Activated CD4-positive, alpha-beta T cell treated with anti-CD3 and anti-CD28 coated beads, Interleukin-10, Interleukin-2, amounts not matched to agents 100 ng/mL and 50 ng/mL, durations not matched to agents 16 hours and 8 hours (primary cell): ENCODE measurements at regions not wholly inside any gene's neighbourhood (a gene's known extent, or its start where the extent isn't known, plus 50 kb on each side); places are given as distances from the start of the nearest gene placed in this dataset.
A peak's percentile ranks its signal among the peaks of the same experiment; 100 is the strongest.
"Not testable (repeated sequence)": the region's sequence is repeated elsewhere in the genome, so short reads cannot be mapped to it uniquely, and the experiment has no call there.

Experiments used
- DNase-seq: peaks from one replicate; pipeline ENCODE4 v3.0.0-alpha.2; 2020

- DNase-seq: no peak
These were observed 214.5 kb upstream of the UBASH3B start for GRCh38 chr11:122440811-122441665.

DNA sequence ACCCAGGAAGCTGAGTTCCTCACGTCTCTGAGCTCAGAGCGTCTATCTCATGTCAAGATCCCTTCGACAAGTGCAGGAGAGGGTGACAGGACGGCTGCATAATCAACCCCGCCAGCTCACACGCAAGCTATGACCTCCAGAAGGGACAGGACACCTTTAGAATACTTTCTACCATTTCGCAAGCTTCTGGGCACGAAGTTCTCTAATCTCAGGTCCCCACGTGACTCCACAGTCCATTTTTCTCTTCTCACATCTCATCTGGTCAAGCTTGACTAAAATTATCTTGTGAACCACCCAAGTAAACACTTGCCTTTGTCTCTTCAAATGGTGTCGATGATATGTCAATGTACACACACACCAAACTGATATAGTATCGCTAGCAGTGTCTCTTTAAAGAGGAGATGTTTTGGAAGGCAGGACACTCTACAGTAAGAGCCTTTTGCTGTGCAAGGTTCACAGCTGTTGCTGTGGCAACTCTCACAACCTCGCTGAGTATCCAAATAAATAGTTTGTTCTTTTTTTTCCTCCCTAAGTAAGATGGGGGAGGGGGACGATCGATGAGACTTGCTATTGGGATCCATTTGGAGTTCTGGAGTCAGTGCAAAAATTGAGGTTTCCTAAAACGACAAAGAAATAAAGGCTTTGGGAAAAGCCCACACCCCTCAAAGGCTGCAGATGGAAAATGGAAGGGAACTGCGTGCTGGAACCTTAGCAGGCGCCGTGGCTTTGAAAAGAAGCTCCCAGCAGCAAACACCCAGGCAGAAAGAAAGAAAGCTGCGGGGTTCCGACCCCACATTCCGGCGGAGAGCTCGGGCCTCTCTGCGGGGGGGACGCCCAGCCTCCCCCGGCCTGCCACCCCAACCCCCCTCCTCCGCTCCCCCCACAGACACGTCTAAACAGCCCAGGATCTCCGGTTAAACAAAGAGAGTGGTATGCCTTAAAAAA is 215.4 kb upstream of the UBASH3B start:
- no peak for DNase-seq

DNA sequence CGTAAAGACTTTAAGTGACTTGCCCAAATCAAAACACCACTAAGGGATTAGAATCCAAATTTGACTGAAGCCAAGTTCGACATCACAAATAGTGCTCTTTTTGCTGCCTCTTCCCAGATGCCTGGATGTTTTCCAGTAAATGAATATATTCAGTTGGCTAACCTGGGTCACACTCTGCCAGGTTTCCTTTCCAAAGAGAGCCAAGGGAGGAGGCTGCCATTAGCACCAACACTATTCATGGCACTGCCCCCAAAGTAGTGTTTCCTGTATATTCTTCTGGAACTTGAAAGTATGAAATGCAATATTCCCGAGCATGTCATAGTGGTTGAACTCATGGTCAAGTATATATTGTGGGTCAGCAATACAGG is 219.3 kb upstream of the UBASH3B start:
- no peak for DNase-seq

DNA sequence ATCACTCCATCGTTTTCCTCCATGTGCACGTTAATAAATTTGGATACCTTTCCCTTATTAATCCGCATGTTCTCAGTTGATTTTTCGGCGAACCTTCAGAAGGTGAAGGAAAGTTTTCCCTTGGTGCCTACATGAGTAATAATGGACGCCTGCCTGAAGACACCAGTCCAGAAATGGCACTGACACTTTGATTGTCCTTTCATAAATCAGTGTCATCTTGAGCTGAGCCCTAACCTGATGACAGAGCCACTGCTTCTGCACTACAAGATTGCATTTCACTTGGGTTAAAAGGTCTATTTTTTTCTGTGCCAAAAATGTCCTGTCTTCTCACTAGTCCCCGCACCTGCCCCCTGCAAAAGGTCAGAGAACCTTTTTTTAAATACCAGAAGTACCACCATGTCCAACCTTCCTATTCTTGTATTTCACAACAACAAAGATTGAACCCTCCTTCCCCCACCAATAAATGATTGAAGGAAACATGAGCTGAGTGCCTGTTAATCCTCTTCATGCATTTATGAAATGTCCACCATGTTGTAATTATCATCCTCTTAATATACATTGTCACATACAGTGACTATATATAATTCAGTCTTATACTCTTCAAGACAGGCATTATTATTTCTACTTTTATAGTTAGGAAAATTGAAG is 219.9 kb upstream of the UBASH3B start:
- DNase-seq: no peak

DNA sequence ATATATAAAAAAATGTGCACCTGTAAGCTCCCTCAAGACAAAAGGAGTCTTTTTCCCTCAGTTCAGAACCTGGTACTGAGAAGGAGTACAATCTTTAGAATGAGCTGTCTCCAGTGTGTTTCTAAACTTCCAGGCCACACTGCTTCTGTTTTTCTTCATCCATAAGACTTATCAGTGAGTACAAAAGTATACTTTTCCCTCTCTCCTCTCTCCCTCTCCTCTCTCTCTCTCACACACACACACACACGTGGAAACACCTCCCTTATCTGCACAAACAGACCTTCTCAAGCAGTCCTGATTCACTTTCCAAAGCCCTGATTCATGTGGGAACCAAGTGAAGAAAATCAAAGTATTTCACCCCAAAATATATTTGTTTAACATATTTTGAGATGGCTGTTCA is 220.7 kb upstream of the UBASH3B start:
- no peak for DNase-seq

- DNase-seq: no peak
These were observed 225.0 kb upstream of the UBASH3B start for GRCh38 chr11:122430490-122430889.

DNA sequence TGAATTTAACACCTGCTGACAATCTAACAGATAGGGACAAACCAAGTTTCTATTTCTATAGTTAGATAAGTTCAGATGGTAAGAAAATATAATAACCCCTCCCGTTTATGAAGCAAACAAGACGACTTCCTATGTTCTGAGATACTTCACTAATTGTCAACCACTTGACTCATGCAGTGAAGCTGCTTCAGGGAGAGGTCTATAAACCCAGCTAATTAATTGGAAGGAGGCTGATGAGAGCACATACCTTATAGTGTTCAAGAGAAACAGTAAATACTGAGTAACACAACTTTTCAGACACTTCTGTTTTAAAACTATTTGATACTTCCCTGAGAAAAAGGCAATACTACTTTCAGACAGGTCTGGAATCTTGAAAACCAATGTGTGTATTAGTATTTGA is 229.4 kb upstream of the UBASH3B start:
- DNase-seq: no peak

GRCh38 chr11:122424636-122425035 is 230.9 kb upstream of the UBASH3B start:
- no peak for DNase-seq

DNA sequence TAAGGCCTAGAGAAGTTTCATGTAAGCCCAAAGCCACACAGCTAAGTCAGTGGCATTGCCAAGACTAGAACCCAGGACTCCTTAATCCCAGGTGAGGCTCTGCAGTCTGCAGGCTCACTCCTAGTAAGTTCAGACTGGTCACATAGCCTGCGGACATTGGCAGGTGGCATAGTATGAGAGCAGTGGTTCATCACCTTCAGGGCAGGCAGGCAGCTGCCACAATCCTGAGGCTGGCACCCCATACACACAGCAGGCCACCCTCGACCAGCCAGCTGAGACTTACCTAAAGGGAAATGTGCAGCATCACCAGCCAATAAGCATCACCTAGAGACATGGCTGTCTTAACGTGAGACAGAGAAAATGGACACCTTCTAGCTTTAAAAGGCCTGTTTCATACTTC is 231.6 kb upstream of the UBASH3B start:
- DNase-seq: no peak

DNA sequence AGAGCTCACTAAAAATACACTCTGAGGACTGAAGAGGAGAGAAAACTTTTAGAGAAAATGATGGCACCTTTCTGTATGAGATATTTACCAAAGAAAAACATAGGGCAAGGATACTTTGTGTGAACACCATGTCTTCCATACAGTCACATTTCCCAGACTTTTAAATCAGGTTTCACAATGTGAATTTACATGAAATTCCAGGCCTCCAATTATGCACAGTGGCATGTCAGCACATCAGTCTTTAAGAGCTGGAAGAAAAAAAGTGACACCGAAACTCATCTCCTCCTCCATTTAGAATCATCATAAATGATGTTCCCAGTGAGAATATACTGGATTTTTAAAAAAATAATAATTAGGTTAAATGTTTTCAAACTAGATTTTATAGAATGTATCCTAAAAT is 232.2 kb upstream of the UBASH3B start:
- no peak for DNase-seq

- DNase-seq: no peak
These were observed 232.8 kb upstream of the UBASH3B start for GRCh38 chr11:122422682-122423081.

DNA sequence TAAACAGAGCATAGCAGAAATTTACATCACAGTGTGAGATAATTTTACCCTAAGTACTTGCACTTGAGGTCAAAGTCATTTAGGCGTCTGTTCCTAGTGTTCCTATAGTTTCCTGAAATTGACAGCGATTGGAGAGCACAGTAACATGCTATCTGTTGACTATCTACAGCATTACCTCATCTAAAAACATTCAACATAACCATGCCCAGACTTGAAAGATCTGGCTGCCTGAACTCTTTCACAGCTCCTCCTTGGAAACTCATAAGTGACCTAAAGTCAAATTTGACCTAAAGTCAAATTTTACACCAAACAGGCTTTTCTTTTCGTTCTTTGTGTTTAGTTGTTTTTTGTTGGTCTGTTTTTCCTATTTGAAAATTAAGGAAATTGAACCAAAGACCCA is 233.8 kb upstream of the UBASH3B start:
- DNase-seq: no peak

- no peak for DNase-seq
These were observed 237.5 kb upstream of the UBASH3B start for GRCh38 chr11:122418032-122418431.

- DNase-seq: no peak
These were observed 241.0 kb upstream of the UBASH3B start for GRCh38 chr11:122414406-122415018.

DNA sequence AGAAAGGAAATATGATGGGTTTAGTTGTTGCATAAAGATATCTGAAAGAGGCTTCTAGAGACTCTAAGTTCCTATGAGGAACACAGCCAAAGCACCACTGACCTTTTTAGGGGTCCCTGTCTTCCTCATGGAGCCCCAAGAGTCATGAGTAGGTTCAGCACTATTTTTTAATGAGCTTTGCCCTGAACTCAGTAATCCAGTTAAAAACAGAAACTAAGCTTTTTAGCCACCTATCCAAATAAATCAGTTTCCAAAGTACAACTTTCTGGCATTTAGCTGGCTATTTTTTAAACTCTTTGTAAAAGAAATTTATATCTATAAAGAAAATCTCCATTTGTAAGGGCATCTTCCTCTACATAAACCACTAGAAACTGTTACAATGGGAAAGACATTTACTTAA is 241.8 kb upstream of the UBASH3B start:
- DNase-seq: no peak

DNA sequence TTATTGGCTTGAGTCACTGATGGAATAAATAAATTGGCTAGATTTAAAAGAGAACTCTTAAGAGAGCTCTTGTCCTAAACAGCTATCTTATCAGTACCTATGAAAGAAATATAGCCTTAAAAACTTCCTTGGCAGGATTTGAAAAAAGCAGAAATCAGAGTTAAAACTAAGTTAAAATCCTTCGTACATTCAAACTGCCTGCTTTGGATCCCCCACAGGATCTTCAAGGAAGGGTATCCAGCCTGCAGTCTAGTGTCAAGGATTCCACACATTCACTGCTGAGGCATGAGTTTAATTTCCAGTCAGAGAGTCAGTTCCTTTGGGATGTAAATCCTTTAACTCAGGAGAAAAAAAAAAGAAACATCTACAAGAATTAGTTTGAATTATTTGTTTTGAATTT is 242.9 kb upstream of the UBASH3B start:
- DNase-seq: no peak

DNA sequence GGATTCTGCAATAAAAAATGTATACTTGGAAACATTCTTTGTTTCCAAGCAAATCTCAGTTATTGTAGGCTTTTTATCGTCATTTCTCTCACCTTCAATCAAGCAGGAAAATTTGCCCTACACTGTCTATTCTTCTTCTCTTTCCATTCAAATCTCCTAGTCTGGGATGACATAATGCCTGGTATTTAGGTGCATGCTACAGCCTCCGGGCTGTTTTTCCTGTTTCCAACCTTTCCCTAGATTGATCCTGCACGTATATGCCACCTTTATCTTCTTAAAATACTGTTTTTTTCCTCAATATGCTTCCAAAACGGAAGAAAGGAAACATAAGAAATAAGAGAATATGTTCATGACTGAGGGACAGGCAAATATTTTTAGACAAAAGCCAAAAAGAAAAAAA is 249.1 kb upstream of the UBASH3B start:
- no peak for DNase-seq

DNA sequence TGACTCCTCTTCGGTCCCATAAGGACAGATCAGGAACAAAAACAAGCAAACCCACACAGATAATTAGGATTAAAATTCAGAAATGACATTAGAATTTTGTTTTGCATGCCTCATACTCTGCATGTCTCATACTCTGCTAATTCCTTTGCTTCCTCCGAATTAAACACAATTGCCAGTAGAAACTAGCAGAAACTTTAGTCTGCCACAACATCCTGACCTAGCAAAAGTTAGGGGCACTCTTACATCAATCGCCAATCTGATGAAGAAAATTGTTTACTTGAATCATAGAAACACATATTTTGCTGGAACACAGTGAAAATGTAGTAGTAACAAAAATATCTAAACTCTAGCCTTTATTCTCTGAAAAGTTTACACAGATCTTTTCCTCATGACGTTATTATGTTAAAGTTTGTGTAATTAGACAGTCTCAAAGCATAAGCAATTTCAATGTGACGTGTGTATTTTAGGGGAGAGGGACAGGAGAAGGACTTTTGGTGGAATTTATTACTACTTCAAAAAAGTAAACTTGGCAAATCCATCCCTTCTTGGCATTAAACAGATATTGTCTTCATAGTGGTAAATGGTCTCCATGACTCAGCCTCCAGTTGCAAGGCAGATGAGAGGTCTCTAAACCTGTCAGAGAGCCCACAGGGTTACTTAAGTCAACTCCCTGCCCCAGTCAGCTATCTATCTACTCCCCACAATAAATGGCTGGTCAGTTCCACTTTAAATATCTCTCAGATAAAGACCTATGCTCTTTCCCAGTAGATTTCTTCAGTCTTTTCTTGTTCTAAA is 249.8 kb upstream of the UBASH3B start:
- no peak for DNase-seq

DNA sequence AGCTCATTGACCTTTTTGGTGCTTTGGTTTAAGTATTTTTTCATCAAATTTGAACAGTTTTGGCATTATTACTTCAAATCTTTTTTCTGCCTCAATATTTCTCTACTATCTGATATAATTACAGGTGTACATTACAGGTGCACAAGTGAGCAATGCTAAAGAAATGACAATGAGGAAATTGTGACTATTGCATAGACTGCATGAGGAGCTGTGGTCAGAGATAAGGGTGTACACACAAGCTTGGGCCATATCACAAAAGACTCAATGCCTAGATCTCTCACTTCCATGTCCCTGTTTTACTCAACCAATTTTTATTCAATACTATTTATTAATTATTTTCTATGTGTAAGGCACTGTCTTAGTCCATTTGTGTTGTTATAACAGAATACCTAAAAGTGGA is 251.0 kb upstream of the UBASH3B start:
- DNase-seq: no peak

GRCh38 chr11:122401581-122401980 is 253.9 kb upstream of the UBASH3B start:
- DNase-seq: not testable (repeated sequence)

- peak; percentile 78 for DNase-seq
These were observed 256.1 kb upstream of the UBASH3B start for GRCh38 chr11:122399375-122399774.

DNA sequence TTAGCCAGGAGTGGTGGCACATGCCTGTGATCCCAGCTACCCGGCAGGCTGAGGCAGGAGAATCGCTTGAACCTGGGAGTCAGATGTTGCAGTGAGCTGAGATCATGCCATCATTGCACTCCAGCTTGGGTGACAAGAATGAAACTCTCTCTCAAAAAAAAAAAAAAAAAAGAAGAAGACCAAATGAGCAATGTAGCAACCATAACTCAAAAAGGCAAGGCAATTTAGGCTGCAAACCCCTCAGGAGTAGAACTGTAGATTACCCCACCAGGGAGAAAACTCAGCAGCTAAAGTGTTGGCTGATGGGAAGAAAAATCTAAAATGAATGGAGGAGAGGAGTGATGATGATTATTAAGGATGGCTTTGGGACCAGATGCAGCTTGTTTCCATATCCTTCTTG is 256.7 kb upstream of the UBASH3B start:
- peak; percentile 7 for DNase-seq
